H1 (cell line): ENCODE measurements at regions not wholly inside any gene's neighbourhood (a gene's known extent, or its start where the extent isn't known, plus 50 kb on each side); places are given as distances from the start of the nearest gene placed in this dataset.

Experiments used
- ASH2L ChIP-seq: fragments of 200-600, 300-600 bp; sonication (generic); IDR thresholded peaks from one replicate; pipeline ENCODE4 v1.7.1; 2017; ENCODE audit warnings: low read length
- SIX5 ChIP-seq: IDR thresholded peaks from 2 replicates; pipeline ENCODE4 v1.6.1; 2011; ENCODE audit warnings: mild to moderate bottlenecking, low read depth, low read length
- TF ChIP-seq, protein P1 (sequence below): IDR thresholded peaks from 2 replicates; pipeline ENCODE4 v1.6.1; 2011; ENCODE audit warnings: low read length, improper control_type of control experiment

DNA sequence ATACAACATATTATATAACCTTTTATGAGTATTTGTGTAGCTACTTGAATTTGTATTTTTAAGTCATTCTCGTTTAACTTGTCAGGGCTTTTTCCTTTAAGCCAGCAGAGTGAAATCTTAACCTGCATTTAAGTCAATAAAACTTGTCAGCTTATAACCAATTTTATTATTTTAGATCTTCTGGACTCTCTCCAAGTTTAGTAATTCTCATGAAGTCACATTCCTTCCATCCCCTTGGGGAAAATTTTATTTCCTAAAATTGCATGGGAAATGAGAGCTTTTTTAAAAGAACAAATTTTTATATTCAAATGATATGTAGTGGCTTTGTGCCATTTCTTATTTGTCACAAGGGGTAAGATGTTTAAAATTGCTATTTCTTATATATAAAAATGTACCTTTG is 74.0 kb downstream of the SEPTIN7 start (continued):
- TF ChIP-seq, protein P1, sequence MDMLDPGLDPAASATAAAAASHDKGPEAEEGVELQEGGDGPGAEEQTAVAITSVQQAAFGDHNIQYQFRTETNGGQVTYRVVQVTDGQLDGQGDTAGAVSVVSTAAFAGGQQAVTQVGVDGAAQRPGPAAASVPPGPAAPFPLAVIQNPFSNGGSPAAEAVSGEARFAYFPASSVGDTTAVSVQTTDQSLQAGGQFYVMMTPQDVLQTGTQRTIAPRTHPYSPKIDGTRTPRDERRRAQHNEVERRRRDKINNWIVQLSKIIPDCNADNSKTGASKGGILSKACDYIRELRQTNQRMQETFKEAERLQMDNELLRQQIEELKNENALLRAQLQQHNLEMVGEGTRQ: no peak
- TF ChIP-seq SIX5: no peak
- TF ChIP-seq ASH2L: no peak
